H9 (cell line): ENCODE measurements at regions not wholly inside any gene's neighbourhood (a gene's known extent, or its start where the extent isn't known, plus 50 kb on each side); places are given as distances from the start of the nearest gene placed in this dataset.
"Not testable (repeated sequence)": the region's sequence is repeated elsewhere in the genome, so short reads cannot be mapped to it uniquely, and the experiment has no call there.

Experiments
- DNase-seq: peaks from one replicate; pipeline ENCODE4 v3.0.0-alpha.2; 2017
- H2AFZ ChIP-seq: one replicate; pipeline ENCODE4 v1.6.1; 2013; ENCODE audit warnings: mild to moderate bottlenecking, low read length, control low read depth, moderate library complexity
- H2AK5ac ChIP-seq: 2 replicates; pipeline ENCODE4 v1.6.1; 2013; ENCODE audit warnings: low read length, control low read depth, mixed read lengths; ENCODE audit not compliant: insufficient read length
- H2BK120ac ChIP-seq: one replicate; pipeline ENCODE4 v1.6.1; 2013; ENCODE audit warnings: low read depth, mild to moderate bottlenecking, low read length, control low read depth, inconsistent platforms; ENCODE audit not compliant: poor library complexity, severe bottlenecking
- H2BK12ac ChIP-seq: 2 replicates; pipeline ENCODE4 v1.6.1; 2013; ENCODE audit warnings: low read length, control low read depth, mixed read lengths, low read depth; ENCODE audit not compliant: insufficient read length
- H2BK15ac ChIP-seq: 2 replicates; pipeline ENCODE4 v1.6.1; 2013; ENCODE audit warnings: low read depth, low read length, control low read depth
- H2BK20ac ChIP-seq: one replicate; pipeline ENCODE4 v1.6.1; 2013; ENCODE audit warnings: low read depth, mild to moderate bottlenecking, low read length, control low read depth, inconsistent platforms; ENCODE audit not compliant: poor library complexity, severe bottlenecking
- H2BK5ac ChIP-seq: 2 replicates; pipeline ENCODE4 v1.6.1; 2013; ENCODE audit warnings: low read length, control low read depth, mixed read lengths; ENCODE audit not compliant: insufficient read length
- H3K14ac ChIP-seq: 2 replicates; pipeline ENCODE4 v1.6.1; 2013; ENCODE audit warnings: low read length, control low read depth; ENCODE audit not compliant: insufficient read depth
- H3K18ac ChIP-seq: 2 replicates; pipeline ENCODE4 v1.6.1; 2013; ENCODE audit warnings: low read depth, mild to moderate bottlenecking, mixed read lengths, low read length, control low read depth; ENCODE audit not compliant: insufficient read length
- H3K23ac ChIP-seq: 2 replicates; pipeline ENCODE4 v1.6.1; 2013; ENCODE audit warnings: low read length, control low read depth, mixed read lengths, low read depth; ENCODE audit not compliant: insufficient read length
- H3K23me2 ChIP-seq: 2 replicates; pipeline ENCODE4 v1.6.1; 2013; ENCODE audit warnings: low read depth, mild to moderate bottlenecking, mixed read lengths, low read length, control low read depth; ENCODE audit not compliant: insufficient read length, poor library complexity, severe bottlenecking
- H3K27ac ChIP-seq: 2 replicates; pipeline ENCODE4 v1.5.1; 2013; ENCODE audit warnings: low read length, control low read depth, mixed read lengths, low read depth; ENCODE audit not compliant: insufficient read length
- H3K27me3 ChIP-seq: 2 replicates; pipeline ENCODE4 v1.6.1; 2013; ENCODE audit warnings: low read length, control low read depth, inconsistent platforms; ENCODE audit not compliant: insufficient read depth
- H3K4ac ChIP-seq: 2 replicates; pipeline ENCODE4 v1.6.1; 2013; ENCODE audit warnings: low read depth, mild to moderate bottlenecking, control low read depth, inconsistent platforms, low read length, moderate library complexity
- H3K4me1 ChIP-seq: 2 replicates; pipeline ENCODE4 v1.6.1; 2013; ENCODE audit warnings: low read length, control low read depth, inconsistent platforms; ENCODE audit not compliant: insufficient read depth
- H3K4me2 ChIP-seq: 2 replicates; pipeline ENCODE4 v1.6.1; 2013; ENCODE audit warnings: low read length, control low read depth, mixed read lengths; ENCODE audit not compliant: insufficient read length, insufficient read depth
- H3K56ac ChIP-seq: 2 replicates; pipeline ENCODE4 v1.6.1; 2013; ENCODE audit warnings: low read depth, mild to moderate bottlenecking, mixed read lengths, low read length, control low read depth; ENCODE audit not compliant: insufficient read length
- H3K79me1 ChIP-seq: 2 replicates; pipeline ENCODE4 v1.6.1; 2013; ENCODE audit warnings: low read depth, mild to moderate bottlenecking, moderate library complexity, low read length, control low read depth, inconsistent platforms; ENCODE audit not compliant: insufficient read depth, poor library complexity, severe bottlenecking
- H3K79me2 ChIP-seq: 2 replicates; pipeline ENCODE4 v1.6.1; 2013; ENCODE audit warnings: low read length, control low read depth, inconsistent platforms; ENCODE audit not compliant: insufficient read depth
- H3K9ac ChIP-seq: 2 replicates; pipeline ENCODE4 v1.6.1; 2013; ENCODE audit warnings: low read length, control low read depth, mixed read lengths; ENCODE audit not compliant: insufficient read length; ENCODE audit errors: extremely low read depth
- H3K9me3 ChIP-seq: one replicate; pipeline ENCODE4 v1.6.1; 2013; ENCODE audit warnings: low read depth, low read length, inconsistent platforms; ENCODE audit not compliant: control insufficient read depth
- H3T11ph ChIP-seq: one replicate; pipeline ENCODE4 v1.6.1; 2013; ENCODE audit warnings: mild to moderate bottlenecking, low read length, control low read depth, inconsistent platforms
- H4K20me1 ChIP-seq: one replicate; pipeline ENCODE4 v1.6.1; 2013; ENCODE audit not compliant: control insufficient read depth, insufficient read length, insufficient read depth
- H4K5ac ChIP-seq: 2 replicates; pipeline ENCODE4 v1.6.1; 2013; ENCODE audit warnings: low read depth, mild to moderate bottlenecking, mixed read lengths, low read length, control low read depth; ENCODE audit not compliant: insufficient read length
- H4K8ac ChIP-seq: replicated peaks from 2 replicates; pipeline ENCODE4 v1.6.1; 2013; ENCODE audit warnings: low read length, control low read depth, mixed read lengths, low read depth; ENCODE audit not compliant: insufficient read length
- H4K91ac ChIP-seq: 2 replicates; pipeline ENCODE4 v1.6.1; 2013; ENCODE audit warnings: low read depth, mild to moderate bottlenecking, moderate library complexity, mixed read lengths, low read length, control low read depth; ENCODE audit not compliant: insufficient read length
- H3K27ac Mint-ChIP-seq, 3 experiments: 2 replicates in 2 of 3; 3 replicates in 1 of 3; pipeline ENCODE4 v1.8.0; 2020 to 2021; ENCODE audit warnings: mixed read lengths in 3 of 3, mild to moderate bottlenecking in 1 of 3, moderate library complexity in 1 of 3
- H3K27me3 Mint-ChIP-seq: 2 replicates; pipeline ENCODE4 v1.8.0; 2021; ENCODE audit warnings: low read depth, mild to moderate bottlenecking, moderate library complexity, mixed read lengths
- H3K36me3 Mint-ChIP-seq, 3 experiments: 2 replicates in 2 of 3; 3 replicates in 1 of 3; pipeline ENCODE4 v1.8.0; 2020 to 2021; ENCODE audit warnings: low read depth in 3 of 3, mixed read lengths in 3 of 3; ENCODE audit not compliant: insufficient read depth in 1 of 3
- H3K4me1 Mint-ChIP-seq, 2 experiments: 2 replicates each; pipeline ENCODE4 v1.8.0; 2020; ENCODE audit warnings: mixed read lengths in 2 of 2
- H3K4me3 Mint-ChIP-seq, 2 experiments: 2 replicates in 1 of 2; 3 replicates in 1 of 2; pipeline ENCODE4 v1.8.0; 2020 to 2021; ENCODE audit warnings: mild to moderate bottlenecking in 2 of 2, mixed read lengths in 2 of 2, moderate library complexity in 1 of 2
- H3K9me3 Mint-ChIP-seq, 2 experiments: 2 replicates in 1 of 2; 3 replicates in 1 of 2; pipeline ENCODE4 v1.8.0; 2020; ENCODE audit warnings: mild to moderate bottlenecking in 2 of 2, mixed read lengths in 2 of 2, moderate library complexity in 1 of 2
- CTCF ChIP-seq: fragments of 200-600 bp; sonication (generic); conservative IDR thresholded peaks from 3 replicates; pipeline ENCODE4 v1.8.0; 2021; ENCODE audit warnings: antibody characterized with exemption, mild to moderate bottlenecking
- WGBS: extraction: QIAGEN DNeasy Blood & Tissue Kit; methylation state at CpG from one replicate; pipeline ENCODE4 v1.1.7; 2013; ENCODE audit warnings: missing lambda C conversion rate, low lambda C conversion rate, mixed read lengths; ENCODE audit not compliant: insufficient read length; ENCODE audit errors: extremely low coverage; 5-methylcytosine and 5-hydroxymethylcytosine counted together

GRCh38 chr4:28464823-28465222 is 1604.2 kb downstream of the STIM2 start:
- Mint-ChIP-seq H3K4me3 (no peak overlapping the region), H3K27me3 (no peaks in the 10 kb centered on the region; the same call in 1 of the 2 replicates), H3K36me3 (no peaks in the 10 kb centered on the region), H3K9me3 (no peaks in the 10 kb centered on the region), H3K4me1 (peaks cover 8% of the 10 kb centered on the region in 2 experiments; a peak in 3 of 4 replicates), H3K27ac (no peak overlapping the region)
- H2BK120ac ChIP-seq, result no peak overlapping the region
- H3K23me2 ChIP-seq, result no peaks in the 10 kb centered on the region
- no peaks in the 10 kb centered on the region for H3K9me3 ChIP-seq
- H3K79me1 ChIP-seq, result no peaks in the 10 kb centered on the region
- no peaks in the 10 kb centered on the region; the same call in 1 of the 2 replicates for H3K4me1 ChIP-seq
- WGBS, result no CpG with 5 or more reads among the region's 1 CpG
- H2BK15ac ChIP-seq, result no peak overlapping the region
- no peak overlapping the region for H2BK20ac ChIP-seq
- no peak overlapping the region for H3K4ac ChIP-seq
- no peak overlapping the region for H2AFZ ChIP-seq
- no peak overlapping the region for H2BK12ac ChIP-seq
- H3K56ac ChIP-seq, result no peak overlapping the region
- TF ChIP-seq CTCF, result no peak
- no peak for DNase-seq
- H2AK5ac ChIP-seq, result no peak overlapping the region
- H4K20me1 ChIP-seq, result no peaks in the 10 kb centered on the region
- H4K8ac ChIP-seq, result no peak overlapping the region
- H2BK5ac ChIP-seq, result no peak overlapping the region
- no peak overlapping the region for H3K23ac ChIP-seq
- H3K9ac ChIP-seq, result no peak overlapping the region
- no peak overlapping the region for H4K91ac ChIP-seq
- no peak overlapping the region for H3K27ac ChIP-seq
- H3K4me2 ChIP-seq, result no peak overlapping the region
- H3K79me2 ChIP-seq, result no peaks in the 10 kb centered on the region
- H4K5ac ChIP-seq, result no peak overlapping the region
- H3K18ac ChIP-seq, result no peak overlapping the region
- no peak overlapping the region for H3K14ac ChIP-seq
- H3T11ph ChIP-seq, result no peak overlapping the region
- H3K27me3 ChIP-seq, result no peaks in the 10 kb centered on the region

GRCh38 chr4:28466886-28467285 is 1606.2 kb downstream of the STIM2 start:
- not testable (repeated sequence) for H3K27ac Mint-ChIP-seq, H3K36me3 Mint-ChIP-seq, H4K20me1 ChIP-seq, DNase-seq, H3K4me1 ChIP-seq, H2BK5ac ChIP-seq, H2AFZ ChIP-seq, H3K14ac ChIP-seq, H3K18ac ChIP-seq, H3K23ac ChIP-seq, H4K8ac ChIP-seq, H3K79me2 ChIP-seq, H2BK15ac ChIP-seq, H3K56ac ChIP-seq, H3K9me3 Mint-ChIP-seq, H4K5ac ChIP-seq, H3K4me3 Mint-ChIP-seq, H2BK20ac ChIP-seq, H2BK12ac ChIP-seq, H3K9ac ChIP-seq, H3K9me3 ChIP-seq, H3K23me2 ChIP-seq, H4K91ac ChIP-seq, H2AK5ac ChIP-seq, H3T11ph ChIP-seq, H3K4ac ChIP-seq, H3K4me2 ChIP-seq, H2BK120ac ChIP-seq, H3K27ac ChIP-seq, H3K79me1 ChIP-seq, H3K4me1 Mint-ChIP-seq, H3K27me3 Mint-ChIP-seq, H3K27me3 ChIP-seq
- no CpG with 5 or more reads among the region's 24 CpGs for WGBS
